Right lobe of liver (tissue), 4 donors: ENCODE measurements at regions not wholly inside any gene's neighbourhood (a gene's known extent, or its start where the extent isn't known, plus 50 kb on each side); places are given as distances from the start of the nearest gene placed in this dataset.

Experiments
- POLR2A ChIP-seq: fragments of 450-650 bp; IDR thresholded peaks from one replicate; pipeline ENCODE4 v1.6.1; 2017; ENCODE audit warnings: antibody characterized with exemption, mild to moderate bottlenecking
- TF ChIP-seq, protein P1 (sequence below), 4 donors: fragments of 200-600 bp in 3 of 4; fragments of 450-650 bp in 1 of 4; IDR thresholded peaks; one replicate each; pipeline versions ENCODE4 v1.5.1 to v1.8.0; 2016 to 2022; ENCODE audit warnings: antibody characterized with exemption in 4 of 4, mild to moderate bottlenecking in 2 of 4
- donor health status: DM: no; HTN: no; CAD: no.
- donor health status: DM: no; HTN: no; CAD: no.
- donor health status: DM: no; HTN: yes; CAD: no.

DNA sequence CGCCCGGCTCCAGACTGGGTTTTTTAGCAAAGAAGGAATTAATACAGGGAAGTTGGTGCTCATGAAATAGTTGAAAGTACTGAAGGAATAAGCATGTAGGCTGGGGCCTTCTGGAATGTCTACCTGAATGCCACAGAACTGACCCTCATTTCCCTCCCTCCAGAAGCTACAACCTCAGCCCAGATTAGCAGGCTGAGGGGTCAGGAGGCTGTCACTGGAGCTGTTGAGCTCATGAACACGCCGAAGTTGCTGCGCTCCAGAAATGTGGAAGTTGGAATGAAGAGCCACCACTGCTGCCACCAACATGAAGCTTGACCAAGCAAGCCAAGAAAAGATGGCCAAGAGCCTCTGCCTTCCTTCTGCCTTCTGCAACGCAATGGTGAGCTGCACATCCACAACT, 52.2 kb upstream of the KMT2E start:
- TF ChIP-seq, protein P1, sequence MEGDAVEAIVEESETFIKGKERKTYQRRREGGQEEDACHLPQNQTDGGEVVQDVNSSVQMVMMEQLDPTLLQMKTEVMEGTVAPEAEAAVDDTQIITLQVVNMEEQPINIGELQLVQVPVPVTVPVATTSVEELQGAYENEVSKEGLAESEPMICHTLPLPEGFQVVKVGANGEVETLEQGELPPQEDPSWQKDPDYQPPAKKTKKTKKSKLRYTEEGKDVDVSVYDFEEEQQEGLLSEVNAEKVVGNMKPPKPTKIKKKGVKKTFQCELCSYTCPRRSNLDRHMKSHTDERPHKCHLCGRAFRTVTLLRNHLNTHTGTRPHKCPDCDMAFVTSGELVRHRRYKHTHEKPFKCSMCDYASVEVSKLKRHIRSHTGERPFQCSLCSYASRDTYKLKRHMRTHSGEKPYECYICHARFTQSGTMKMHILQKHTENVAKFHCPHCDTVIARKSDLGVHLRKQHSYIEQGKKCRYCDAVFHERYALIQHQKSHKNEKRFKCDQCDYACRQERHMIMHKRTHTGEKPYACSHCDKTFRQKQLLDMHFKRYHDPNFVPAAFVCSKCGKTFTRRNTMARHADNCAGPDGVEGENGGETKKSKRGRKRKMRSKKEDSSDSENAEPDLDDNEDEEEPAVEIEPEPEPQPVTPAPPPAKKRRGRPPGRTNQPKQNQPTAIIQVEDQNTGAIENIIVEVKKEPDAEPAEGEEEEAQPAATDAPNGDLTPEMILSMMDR (IDR thresholded peaks at IDR 0.05) = no peak
- no peak for TF ChIP-seq POLR2A
